ENCODE measurements at regions not wholly inside any gene's neighbourhood (a gene's known extent, or its start where the extent isn't known, plus 50 kb on each side); places are given as distances from the start of the nearest gene placed in this dataset.

GRCh38 chr4:37538931-37539330 is 147.2 kb downstream of the RELL1 start:
- H3K9me3 ChIP-seq (ENCODE audit: low read depth) = no peaks in the 10 kb centered on the region
- H3K4me3 Mint-ChIP-seq = no peak overlapping the region

GRCh38 chr4:37537484-37537883 is 148.7 kb downstream of the RELL1 start:
- Histone ChIP-seq H2AFZ (replicated peaks) (no peak overlapping the region), H3K9me3 (ENCODE audit: low read depth) (no peaks in the 10 kb centered on the region), H3K36me3 (no peaks in the 10 kb centered on the region), H3F3A (ENCODE audit: low read depth) (peaks cover 16% of the 10 kb centered on the region), H4K20me1 (ENCODE audit: low read depth) (no peaks in the 10 kb centered on the region), H3K27ac (no peak overlapping the region), H3K9ac (no peak overlapping the region), H3K4me1 (peaks cover 37% of the 10 kb centered on the region), H3K4me3 (no peak overlapping the region), H3K79me2 (ENCODE audit: low read depth) (no peaks in the 10 kb centered on the region), H3K4me2 (no peak overlapping the region), H3K27me3 (no peaks in the 10 kb centered on the region)
- H3K4me1 Mint-ChIP-seq = peaks cover 35% of the 10 kb centered on the region
- no peaks in the 10 kb centered on the region for H3K27me3 Mint-ChIP-seq (ENCODE audit: insufficient read depth, low read depth)
- peaks cover 3% of the 10 kb centered on the region for H3K9me3 Mint-ChIP-seq
- H3K36me3 Mint-ChIP-seq = no peaks in the 10 kb centered on the region
- H3K27ac Mint-ChIP-seq = peak overlapping the region; percentile 1
- H3K4me3 Mint-ChIP-seq = no peak overlapping the region
- DNase-seq (ENCODE audit: low spot score) = no peak
- TF ChIP-seq CTCF (IDR thresholded peaks at IDR 0.05) (no peak), EZH2phosphoT487 (IDR thresholded peaks at IDR 0.05) (no peak), EZH2 (IDR thresholded peaks at IDR 0.05) (no peak)

More at GRCh38 chr4:37538931-37539330, 147.2 kb downstream of the RELL1 start:
- Histone ChIP-seq H3K79me2 (ENCODE audit: low read depth) (no peaks in the 10 kb centered on the region), H3K4me1 (peaks cover 37% of the 10 kb centered on the region), H4K20me1 (ENCODE audit: low read depth) (no peaks in the 10 kb centered on the region), H3K4me3 (no peak overlapping the region), H3K36me3 (no peaks in the 10 kb centered on the region), H2AFZ (replicated peaks) (no peak overlapping the region), H3K27ac (no peak overlapping the region), H3K27me3 (no peaks in the 10 kb centered on the region), H3K9ac (no peak overlapping the region), H3K4me2 (no peak overlapping the region), H3F3A (ENCODE audit: low read depth) (peaks cover 16% of the 10 kb centered on the region)
- Mint-ChIP-seq H3K4me1 (peaks cover 36% of the 10 kb centered on the region), H3K27me3 (ENCODE audit: insufficient read depth, low read depth) (no peaks in the 10 kb centered on the region), H3K9me3 (peaks cover 6% of the 10 kb centered on the region), H3K27ac (no peak overlapping the region), H3K36me3 (peaks cover 2% of the 10 kb centered on the region)
- DNase-seq (ENCODE audit: low spot score) = no peak
- TF ChIP-seq EZH2 (IDR thresholded peaks at IDR 0.05) (no peak), CTCF (IDR thresholded peaks at IDR 0.05) (no peak), EZH2phosphoT487 (IDR thresholded peaks at IDR 0.05) (no peak)

GRCh38 chr4:37535872-37536271 is 150.3 kb downstream of the RELL1 start:
- Histone ChIP-seq H3K9ac (no peak overlapping the region), H3K79me2 (ENCODE audit: low read depth) (no peaks in the 10 kb centered on the region), H3K4me3 (no peak overlapping the region), H3K27ac (no peak overlapping the region), H3F3A (ENCODE audit: low read depth) (peaks cover 9% of the 10 kb centered on the region), H4K20me1 (ENCODE audit: low read depth) (no peaks in the 10 kb centered on the region), H3K4me2 (no peak overlapping the region), H3K4me1 (peaks cover 28% of the 10 kb centered on the region), H2AFZ (replicated peaks) (no peak overlapping the region), H3K36me3 (no peaks in the 10 kb centered on the region), H3K9me3 (ENCODE audit: low read depth) (no peaks in the 10 kb centered on the region), H3K27me3 (no peaks in the 10 kb centered on the region)
- Mint-ChIP-seq H3K27me3 (ENCODE audit: insufficient read depth, low read depth) (no peaks in the 10 kb centered on the region), H3K36me3 (no peaks in the 10 kb centered on the region), H3K27ac (no peak overlapping the region), H3K9me3 (peaks cover 3% of the 10 kb centered on the region), H3K4me3 (no peak overlapping the region), H3K4me1 (peaks cover 22% of the 10 kb centered on the region)
- no peak for TF ChIP-seq EZH2phosphoT487 (IDR thresholded peaks at IDR 0.05)
- no peak for TF ChIP-seq CTCF (IDR thresholded peaks at IDR 0.05)
- TF ChIP-seq EZH2 (IDR thresholded peaks at IDR 0.05) = no peak
- DNase-seq (ENCODE audit: low spot score) = no peak

Data from neural progenitor cell (in vitro differentiated cells).